ENCODE measurements at regions not wholly inside any gene's neighbourhood (a gene's known extent, or its start where the extent isn't known, plus 50 kb on each side); places are given as distances from the start of the nearest gene placed in this dataset.

DNA sequence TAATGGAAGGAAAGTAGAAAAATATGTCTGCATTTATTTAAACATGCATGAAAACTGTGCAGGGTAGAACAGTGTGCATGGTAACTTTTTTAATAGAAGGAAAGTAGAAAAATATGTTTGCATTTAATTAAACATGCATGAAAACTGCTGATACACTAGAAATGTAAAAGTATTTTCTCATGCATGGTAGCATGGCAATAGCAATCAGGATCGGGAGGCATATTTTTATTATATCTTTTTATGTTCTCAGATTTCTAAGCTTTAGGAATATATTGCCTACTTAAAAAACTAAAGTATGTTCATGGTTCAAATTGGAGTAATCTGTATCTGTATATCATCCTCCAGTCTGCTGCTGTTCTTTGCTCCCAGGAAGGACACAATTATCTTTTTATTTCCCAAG is 1468.9 kb upstream of the GBE1 start:
- Mint-ChIP-seq H3K4me3 (no peak overlapping the region), H3K9me3 (no peaks in the 10 kb centered on the region), H3K27me3 (ENCODE audit: low read depth in 3 of 3) (no peaks in the 10 kb centered on the region), H3K36me3 (no peaks in the 10 kb centered on the region), H3K4me1 (no peaks in the 10 kb centered on the region), H3K27ac (no peak overlapping the region)
- Histone ChIP-seq H3K4me3 (replicated peaks in 1 of 3; ENCODE audit: low read depth in 2 of 3, low read length in 3 of 3) (no peak overlapping the region), H3K27ac (ENCODE audit: low read depth in 1 of 2, low read length in 2 of 2) (no peak overlapping the region), H3K4me1 (ENCODE audit: control insufficient read depth in 1 of 2, insufficient read depth in 2 of 2, low read length in 2 of 2) (no peaks in the 10 kb centered on the region), H4K20me1 (ENCODE audit: insufficient read depth, low read length) (no peaks in the 10 kb centered on the region), H3K79me2 (ENCODE audit: insufficient read depth, low read length) (no peaks in the 10 kb centered on the region), H3K9me3 (replicated peaks in 1 of 2; ENCODE audit: control insufficient read depth in 1 of 2, insufficient read depth in 1 of 2, low read length in 2 of 2) (no peaks in the 10 kb centered on the region), H3K9ac (ENCODE audit: insufficient read depth, low read length, poor library complexity, severe bottlenecking) (no peak overlapping the region), H3K27me3 (ENCODE audit: control insufficient read depth in 2 of 2, insufficient read depth in 2 of 2, low read length in 2 of 2) (no peaks in the 10 kb centered on the region), H2AFZ (ENCODE audit: insufficient read depth, low read depth, low read length, poor library complexity, severe bottlenecking) (no peak overlapping the region), H3K36me3 (replicated peaks in 1 of 2; ENCODE audit: control insufficient read depth in 1 of 2, insufficient read depth in 2 of 2, low read length in 2 of 2) (no peaks in the 10 kb centered on the region), H3K4me2 (replicated peaks; ENCODE audit: extremely low read depth, low read length, poor library complexity, severe bottlenecking) (no peak overlapping the region)
- no peak for DNase-seq
- TF ChIP-seq, protein P1, sequence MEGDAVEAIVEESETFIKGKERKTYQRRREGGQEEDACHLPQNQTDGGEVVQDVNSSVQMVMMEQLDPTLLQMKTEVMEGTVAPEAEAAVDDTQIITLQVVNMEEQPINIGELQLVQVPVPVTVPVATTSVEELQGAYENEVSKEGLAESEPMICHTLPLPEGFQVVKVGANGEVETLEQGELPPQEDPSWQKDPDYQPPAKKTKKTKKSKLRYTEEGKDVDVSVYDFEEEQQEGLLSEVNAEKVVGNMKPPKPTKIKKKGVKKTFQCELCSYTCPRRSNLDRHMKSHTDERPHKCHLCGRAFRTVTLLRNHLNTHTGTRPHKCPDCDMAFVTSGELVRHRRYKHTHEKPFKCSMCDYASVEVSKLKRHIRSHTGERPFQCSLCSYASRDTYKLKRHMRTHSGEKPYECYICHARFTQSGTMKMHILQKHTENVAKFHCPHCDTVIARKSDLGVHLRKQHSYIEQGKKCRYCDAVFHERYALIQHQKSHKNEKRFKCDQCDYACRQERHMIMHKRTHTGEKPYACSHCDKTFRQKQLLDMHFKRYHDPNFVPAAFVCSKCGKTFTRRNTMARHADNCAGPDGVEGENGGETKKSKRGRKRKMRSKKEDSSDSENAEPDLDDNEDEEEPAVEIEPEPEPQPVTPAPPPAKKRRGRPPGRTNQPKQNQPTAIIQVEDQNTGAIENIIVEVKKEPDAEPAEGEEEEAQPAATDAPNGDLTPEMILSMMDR (IDR thresholded peaks at IDR 0.05) = no peak
- intact Hi-C loops (cut with micrococcal nuclease) = no loop called here
- no CpG with 5 or more reads among the region's 1 CpG for WGBS (ENCODE audit: insufficient coverage)

GRCh38 chr3:83226751-83227150 is 1465.3 kb upstream of the GBE1 start:
- no CpG with 5 or more reads among the region's 3 CpGs for WGBS (ENCODE audit: insufficient coverage)
- H3K4me3 Mint-ChIP-seq = no peak overlapping the region
- no peaks in the 10 kb centered on the region for H3K9me3 Mint-ChIP-seq
- Histone ChIP-seq H3K79me2 (ENCODE audit: insufficient read depth, low read length) (no peaks in the 10 kb centered on the region), H3K27ac (ENCODE audit: low read depth in 1 of 2, low read length in 2 of 2) (no peak overlapping the region), H3K9me3 (replicated peaks in 1 of 2; ENCODE audit: control insufficient read depth in 1 of 2, insufficient read depth in 1 of 2, low read length in 2 of 2) (no peaks in the 10 kb centered on the region), H3K4me2 (replicated peaks; ENCODE audit: extremely low read depth, low read length, poor library complexity, severe bottlenecking) (no peak overlapping the region), H3K27me3 (ENCODE audit: control insufficient read depth in 2 of 2, insufficient read depth in 2 of 2, low read length in 2 of 2) (no peaks in the 10 kb centered on the region), H3K36me3 (replicated peaks in 1 of 2; ENCODE audit: control insufficient read depth in 1 of 2, insufficient read depth in 2 of 2, low read length in 2 of 2) (no peaks in the 10 kb centered on the region), H3K4me1 (ENCODE audit: control insufficient read depth in 1 of 2, insufficient read depth in 2 of 2, low read length in 2 of 2) (no peaks in the 10 kb centered on the region), H2AFZ (ENCODE audit: insufficient read depth, low read depth, low read length, poor library complexity, severe bottlenecking) (no peak overlapping the region), H3K4me3 (replicated peaks in 1 of 3; ENCODE audit: low read depth in 2 of 3, low read length in 3 of 3) (no peak overlapping the region), H3K9ac (ENCODE audit: insufficient read depth, low read length, poor library complexity, severe bottlenecking) (no peak overlapping the region), H4K20me1 (ENCODE audit: insufficient read depth, low read length) (no peaks in the 10 kb centered on the region)
- H3K36me3 Mint-ChIP-seq = no peaks in the 10 kb centered on the region
- intact Hi-C loops (cut with micrococcal nuclease) = no loop called here
- H3K27ac Mint-ChIP-seq = no peak overlapping the region
- TF ChIP-seq, protein P1 (IDR thresholded peaks at IDR 0.05) = no peak
- no peak for DNase-seq
- no peaks in the 10 kb centered on the region for H3K4me1 Mint-ChIP-seq
- no peaks in the 10 kb centered on the region for H3K27me3 Mint-ChIP-seq (ENCODE audit: low read depth in 3 of 3)

Measured in CD14-positive monocyte (primary cell).